GM12864 (cell line): ENCODE measurements at regions not wholly inside any gene's neighbourhood (a gene's known extent, or its start where the extent isn't known, plus 50 kb on each side); places are given as distances from the start of the nearest gene placed in this dataset.

Experiments used
- DNase-seq: peaks from one replicate; pipeline ENCODE4 v3.0.0-alpha.2; 2011; ENCODE audit warnings: low read depth
- H3K4me3 ChIP-seq: 2 replicates; pipeline ENCODE4 v1.5.1; 2011; ENCODE audit warnings: mild to moderate bottlenecking, low read depth, low read length, control low read depth
- CTCF ChIP-seq: IDR thresholded peaks from 2 replicates; pipeline ENCODE4 v1.5.1; 2011; ENCODE audit warnings: low read depth, mild to moderate bottlenecking, moderate library complexity, low read length, control low read depth, inconsistent platforms; ENCODE audit errors: missing control alignments

GRCh38 chr13:22107549-22107948 lies 436.7 kb downstream of the FGF9 start:
- no peak for TF ChIP-seq CTCF
- no peak for DNase-seq
- H3K4me3 ChIP-seq: no peak overlapping the region

DNA sequence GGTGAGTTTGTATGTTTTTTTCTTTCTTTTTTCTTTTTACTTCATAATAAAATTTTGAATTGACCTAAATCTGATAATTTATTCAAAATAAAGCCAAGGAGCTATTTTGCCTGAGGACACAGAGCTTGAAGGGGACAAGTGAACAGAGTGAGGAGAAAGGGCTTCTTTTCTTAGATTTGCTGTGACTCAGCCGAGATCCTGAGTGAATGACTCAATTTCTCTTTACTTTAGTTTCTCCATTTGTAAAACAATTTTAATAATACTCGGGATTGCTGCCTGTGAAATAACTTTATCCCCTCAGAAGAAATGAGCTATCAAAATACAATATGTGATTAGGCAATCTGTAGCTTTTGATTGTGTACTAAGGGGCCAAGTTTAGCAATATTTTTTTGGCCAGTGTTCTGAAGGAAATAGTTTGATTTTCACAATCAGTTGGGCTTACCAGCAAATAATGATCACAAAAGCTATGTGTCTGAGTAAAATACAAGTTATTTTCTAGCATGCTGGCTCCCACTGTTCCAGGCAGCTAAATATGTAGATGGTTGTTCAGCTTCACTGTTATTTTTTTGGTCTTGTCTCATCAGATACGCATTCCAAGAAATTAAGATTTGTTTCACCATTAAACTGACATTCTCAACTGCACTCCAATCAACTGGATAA lies 437.5 kb downstream of the FGF9 start:
- no peak overlapping the region for H3K4me3 ChIP-seq
- DNase-seq: no peak
- no peak for TF ChIP-seq CTCF

GRCh38 chr13:22108979-22109378 lies 438.1 kb downstream of the FGF9 start:
- no peak for DNase-seq
- no peak for TF ChIP-seq CTCF
- no peak overlapping the region for H3K4me3 ChIP-seq

DNA sequence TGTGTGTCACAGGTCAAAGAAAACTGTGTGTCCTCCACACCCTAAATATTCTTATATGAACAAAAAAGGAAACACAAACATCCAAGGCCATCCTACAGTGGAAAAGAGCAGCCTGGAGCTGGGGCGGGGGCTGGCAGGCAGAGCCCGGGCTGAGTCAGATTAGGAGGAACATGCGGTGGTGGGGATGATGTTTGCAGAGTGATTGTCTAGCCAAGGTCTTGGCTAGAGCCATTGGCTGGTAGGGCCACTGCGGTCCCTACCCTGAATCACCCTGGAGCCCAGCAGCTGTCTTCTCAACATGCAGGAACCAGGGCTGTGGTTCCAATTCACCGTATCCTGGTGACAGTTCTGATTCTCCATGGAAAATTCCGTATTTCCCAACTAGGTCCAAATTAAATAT lies 439.5 kb downstream of the FGF9 start:
- no peak overlapping the region for H3K4me3 ChIP-seq
- no peak for TF ChIP-seq CTCF
- no peak for DNase-seq

- no peak for TF ChIP-seq CTCF
- DNase-seq: no peak
- no peak overlapping the region for H3K4me3 ChIP-seq
Measured at GRCh38 chr13:22111152-22111783, 440.4 kb downstream of the FGF9 start.

- TF ChIP-seq CTCF: no peak
- no peak for DNase-seq
Measured at GRCh38 chr13:22111961-22112360, 441.1 kb downstream of the FGF9 start.

More at GRCh38 chr13:22111961-22112360, 441.1 kb downstream of the FGF9 start:
- H3K4me3 ChIP-seq: no peak overlapping the region
